ENCODE measurements at regions not wholly inside any gene's neighbourhood (a gene's known extent, or its start where the extent isn't known, plus 50 kb on each side); places are given as distances from the start of the nearest gene placed in this dataset.

DNA sequence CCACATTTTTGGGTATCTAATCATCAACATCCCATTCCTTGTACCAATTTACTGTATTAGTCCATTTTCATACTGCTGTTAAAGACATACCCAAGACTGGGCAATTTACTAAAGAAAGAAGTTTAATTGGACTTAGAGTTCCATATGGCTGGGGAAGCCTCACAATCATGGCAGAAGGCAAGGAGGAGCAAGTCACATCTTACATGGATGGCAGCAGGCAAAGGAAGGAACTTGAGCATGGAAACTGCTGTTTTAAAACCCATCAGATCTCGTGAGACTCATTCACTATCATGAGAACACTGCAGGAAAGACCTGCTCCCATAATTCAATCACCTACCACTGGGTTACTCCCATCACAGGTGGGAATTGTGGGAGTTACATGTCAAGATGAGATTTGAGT is 95.4 kb upstream of the SLCO6A1 start:
- TF ChIP-seq, protein P1, sequence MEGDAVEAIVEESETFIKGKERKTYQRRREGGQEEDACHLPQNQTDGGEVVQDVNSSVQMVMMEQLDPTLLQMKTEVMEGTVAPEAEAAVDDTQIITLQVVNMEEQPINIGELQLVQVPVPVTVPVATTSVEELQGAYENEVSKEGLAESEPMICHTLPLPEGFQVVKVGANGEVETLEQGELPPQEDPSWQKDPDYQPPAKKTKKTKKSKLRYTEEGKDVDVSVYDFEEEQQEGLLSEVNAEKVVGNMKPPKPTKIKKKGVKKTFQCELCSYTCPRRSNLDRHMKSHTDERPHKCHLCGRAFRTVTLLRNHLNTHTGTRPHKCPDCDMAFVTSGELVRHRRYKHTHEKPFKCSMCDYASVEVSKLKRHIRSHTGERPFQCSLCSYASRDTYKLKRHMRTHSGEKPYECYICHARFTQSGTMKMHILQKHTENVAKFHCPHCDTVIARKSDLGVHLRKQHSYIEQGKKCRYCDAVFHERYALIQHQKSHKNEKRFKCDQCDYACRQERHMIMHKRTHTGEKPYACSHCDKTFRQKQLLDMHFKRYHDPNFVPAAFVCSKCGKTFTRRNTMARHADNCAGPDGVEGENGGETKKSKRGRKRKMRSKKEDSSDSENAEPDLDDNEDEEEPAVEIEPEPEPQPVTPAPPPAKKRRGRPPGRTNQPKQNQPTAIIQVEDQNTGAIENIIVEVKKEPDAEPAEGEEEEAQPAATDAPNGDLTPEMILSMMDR (IDR thresholded peaks at IDR 0.05; ENCODE audit: unreplicated experiment in 3 of 3), result no peak
- H3K27ac Mint-ChIP-seq, result no peak overlapping the region
- peaks cover 11% of the 10 kb centered on the region for H3K9me3 Mint-ChIP-seq
- H3K36me3 Mint-ChIP-seq (ENCODE audit: low read depth), result no peaks in the 10 kb centered on the region
- no peaks in the 10 kb centered on the region for H3K27me3 Mint-ChIP-seq (ENCODE audit: low read depth)
- H3K4me3 Mint-ChIP-seq, result no peak overlapping the region
- H3K4me1 Mint-ChIP-seq, result no peaks in the 10 kb centered on the region

DNA sequence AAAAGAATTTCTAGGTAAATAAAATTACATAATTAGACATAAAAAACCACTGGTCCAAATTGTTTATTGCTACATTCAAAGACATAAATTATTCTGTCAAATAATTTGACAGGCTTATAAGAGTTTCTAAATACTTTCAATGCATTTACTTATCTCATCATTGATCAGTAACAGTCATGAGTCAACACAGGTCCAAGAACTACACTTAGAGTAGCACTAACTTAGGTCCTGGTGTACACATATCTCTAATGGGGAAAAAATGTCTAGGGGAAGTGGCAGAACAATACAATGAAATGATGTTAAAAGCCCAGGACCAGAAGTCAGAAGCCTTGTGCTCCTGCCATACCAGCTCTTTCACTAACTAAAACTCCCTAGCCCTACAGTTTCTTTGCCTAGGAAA is 96.5 kb upstream of the SLCO6A1 start:
- no peaks in the 10 kb centered on the region for H3K4me1 Mint-ChIP-seq
- H3K9me3 Mint-ChIP-seq, result peaks cover 11% of the 10 kb centered on the region
- TF ChIP-seq, protein P1 (IDR thresholded peaks at IDR 0.05; ENCODE audit: unreplicated experiment in 3 of 3), result no peak
- no peaks in the 10 kb centered on the region for H3K36me3 Mint-ChIP-seq (ENCODE audit: low read depth)
- no peaks in the 10 kb centered on the region for H3K27me3 Mint-ChIP-seq (ENCODE audit: low read depth)
- no peak overlapping the region for H3K4me3 Mint-ChIP-seq
- H3K27ac Mint-ChIP-seq, result no peak overlapping the region

DNA sequence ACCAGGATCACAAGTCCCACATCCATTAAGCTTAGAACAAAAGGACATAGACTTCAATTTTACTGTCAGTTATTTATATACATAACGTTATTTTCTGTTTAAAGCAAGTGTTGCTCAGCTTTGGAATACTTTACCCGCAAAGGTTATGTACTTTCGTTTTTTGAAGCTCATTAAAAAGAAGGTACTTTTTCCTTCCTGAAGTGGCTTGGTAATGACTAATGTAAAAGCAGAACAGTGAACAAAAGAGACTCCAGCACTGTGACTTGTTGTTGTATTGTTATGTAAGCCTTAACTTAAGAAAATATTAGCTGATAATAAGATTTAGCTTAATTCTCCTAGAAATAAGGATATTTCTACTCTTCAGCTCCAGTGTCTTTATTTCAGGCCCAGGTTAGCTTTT is 97.3 kb upstream of the SLCO6A1 start:
- H3K36me3 Mint-ChIP-seq (ENCODE audit: low read depth), result no peaks in the 10 kb centered on the region
- no peaks in the 10 kb centered on the region for H3K27me3 Mint-ChIP-seq (ENCODE audit: low read depth)
- no peak overlapping the region for H3K4me3 Mint-ChIP-seq
- no peak overlapping the region for H3K27ac Mint-ChIP-seq
- peaks cover 11% of the 10 kb centered on the region for H3K9me3 Mint-ChIP-seq
- TF ChIP-seq, protein P1 (IDR thresholded peaks at IDR 0.05; ENCODE audit: unreplicated experiment in 3 of 3), result no peak
- peaks cover 6% of the 10 kb centered on the region for H3K4me1 Mint-ChIP-seq

DNA sequence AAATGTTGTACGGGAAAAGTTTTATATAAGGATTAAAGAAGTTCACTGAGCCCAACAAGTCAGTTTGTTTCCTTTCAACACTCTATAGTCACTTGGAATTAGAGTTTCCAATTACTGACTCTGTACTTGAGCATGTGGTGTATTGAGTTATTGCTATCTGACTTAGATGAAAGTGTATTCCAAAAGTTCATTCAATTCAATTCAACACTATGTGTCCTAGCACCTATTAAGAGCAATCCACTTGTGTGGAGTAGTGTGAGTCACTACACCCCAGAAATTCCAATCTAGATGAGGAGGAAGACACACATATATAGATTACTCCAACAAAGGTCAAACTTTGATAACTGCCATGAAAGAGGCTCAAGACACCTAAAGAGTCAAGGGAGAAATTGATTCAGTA is 98.2 kb upstream of the SLCO6A1 start:
- H3K4me3 Mint-ChIP-seq, result no peak overlapping the region
- peaks cover 8% of the 10 kb centered on the region for H3K9me3 Mint-ChIP-seq
- no peaks in the 10 kb centered on the region for H3K27me3 Mint-ChIP-seq (ENCODE audit: low read depth)
- H3K27ac Mint-ChIP-seq, result no peak overlapping the region
- H3K4me1 Mint-ChIP-seq, result peaks cover 11% of the 10 kb centered on the region
- no peaks in the 10 kb centered on the region for H3K36me3 Mint-ChIP-seq (ENCODE audit: low read depth)
- TF ChIP-seq, protein P1 (IDR thresholded peaks at IDR 0.05; ENCODE audit: unreplicated experiment in 3 of 3), result no peak

DNA sequence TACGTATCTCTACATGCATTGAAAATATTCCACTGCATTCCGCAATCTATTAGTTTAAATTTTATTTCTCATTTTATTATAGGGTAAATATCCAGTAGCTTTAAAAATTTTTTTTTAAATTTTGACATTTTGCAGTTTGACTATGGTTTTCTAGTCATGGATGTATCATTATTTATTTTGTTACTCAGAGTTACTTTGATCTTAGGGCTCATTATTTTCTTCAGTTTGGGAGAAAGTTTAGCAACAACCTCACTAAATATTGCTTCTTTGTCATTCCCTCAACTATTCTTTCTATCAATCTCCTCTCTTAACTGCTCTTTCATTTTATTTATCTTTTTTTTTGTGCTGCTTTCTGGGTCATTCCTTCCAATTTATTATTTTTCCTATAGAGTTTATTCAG is 100.5 kb upstream of the SLCO6A1 start:
- Mint-ChIP-seq H3K4me3 (no peak overlapping the region), H3K36me3 (ENCODE audit: low read depth) (no peaks in the 10 kb centered on the region), H3K4me1 (peaks cover 11% of the 10 kb centered on the region), H3K27me3 (ENCODE audit: low read depth) (peaks cover 5% of the 10 kb centered on the region), H3K9me3 (peaks cover 4% of the 10 kb centered on the region), H3K27ac (no peak overlapping the region)
- TF ChIP-seq, protein P1 (IDR thresholded peaks at IDR 0.05; ENCODE audit: unreplicated experiment in 3 of 3), result no peak

DNA sequence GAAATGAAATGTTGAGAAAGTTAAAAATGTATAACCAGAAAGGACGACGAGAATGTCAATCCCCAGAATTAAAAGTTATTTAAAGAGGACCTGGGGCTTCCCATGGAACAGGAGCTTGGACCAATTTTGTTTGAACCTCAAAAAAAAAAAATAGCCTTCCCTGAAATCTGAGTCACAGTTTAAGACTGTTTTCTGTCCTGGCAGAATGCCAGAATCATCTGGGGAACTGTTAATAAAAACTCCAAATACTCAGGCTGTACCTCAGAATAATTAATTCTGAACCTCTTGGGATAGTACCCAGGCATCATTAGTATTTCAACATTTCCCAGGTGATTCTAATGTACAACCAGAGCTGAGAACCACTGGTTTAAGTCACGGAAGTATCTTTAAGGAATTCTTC is 102.2 kb upstream of the SLCO6A1 start:
- Mint-ChIP-seq H3K36me3 (ENCODE audit: low read depth) (no peaks in the 10 kb centered on the region), H3K27me3 (ENCODE audit: low read depth) (peaks cover 5% of the 10 kb centered on the region)

More for the DNA sequence above, 102.2 kb upstream of the SLCO6A1 start:
- no peak overlapping the region for H3K4me3 Mint-ChIP-seq
- peaks cover 11% of the 10 kb centered on the region for H3K4me1 Mint-ChIP-seq
- no peaks in the 10 kb centered on the region for H3K9me3 Mint-ChIP-seq
- TF ChIP-seq, protein P1 (IDR thresholded peaks at IDR 0.05; ENCODE audit: unreplicated experiment in 3 of 3), result no peak
- no peak overlapping the region for H3K27ac Mint-ChIP-seq

Measured in nephron (organoid).